Stimulated activated CD8-positive, alpha-beta memory T cell treated with anti-CD3 and anti-CD28 coated beads, Interleukin-7, amount 100 ng/mL, for 4 hours (primary cell): ENCODE measurements at regions not wholly inside any gene's neighbourhood (a gene's known extent, or its start where the extent isn't known, plus 50 kb on each side); places are given as distances from the start of the nearest gene placed in this dataset.
"Not testable (repeated sequence)": the region's sequence is repeated elsewhere in the genome, so short reads cannot be mapped to it uniquely, and the experiment has no call there.

Source experiments
- DNase-seq, 2 donors: peaks; one replicate each; pipeline ENCODE4 v3.0.0-alpha.2; 2020; ENCODE audit warnings: low read depth in 2 of 2

GRCh38 chr11:64428693-64429092 is 69.7 kb downstream of the RPS6KA4 start:
- DNase-seq, result no peak

- DNase-seq, result no peak
Measured at GRCh38 chr11:64429970-64430369, 71.0 kb downstream of the RPS6KA4 start.

GRCh38 chr11:64430645-64431044 is 71.7 kb downstream of the RPS6KA4 start:
- no peak for DNase-seq

DNA sequence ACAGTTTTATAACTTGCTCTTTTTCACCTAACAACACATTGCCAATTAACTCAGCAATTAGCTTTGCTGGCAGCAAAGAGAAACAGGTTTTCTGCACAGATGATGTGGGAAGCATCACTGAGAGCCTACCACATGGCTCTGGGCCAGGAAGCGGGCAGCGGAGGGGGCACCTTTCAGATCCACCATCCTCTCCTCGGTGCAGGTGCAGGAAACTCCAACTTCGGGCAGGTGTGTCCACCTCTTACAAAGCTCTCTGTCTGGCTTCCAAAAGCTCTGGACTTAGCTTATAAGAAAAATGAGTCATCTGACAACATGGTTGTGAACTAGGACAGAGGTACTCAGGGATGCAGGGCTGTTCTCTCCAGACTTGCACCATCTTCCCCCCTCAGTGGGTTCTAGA is 77.0 kb downstream of the RPS6KA4 start:
- DNase-seq, result no peak

DNA sequence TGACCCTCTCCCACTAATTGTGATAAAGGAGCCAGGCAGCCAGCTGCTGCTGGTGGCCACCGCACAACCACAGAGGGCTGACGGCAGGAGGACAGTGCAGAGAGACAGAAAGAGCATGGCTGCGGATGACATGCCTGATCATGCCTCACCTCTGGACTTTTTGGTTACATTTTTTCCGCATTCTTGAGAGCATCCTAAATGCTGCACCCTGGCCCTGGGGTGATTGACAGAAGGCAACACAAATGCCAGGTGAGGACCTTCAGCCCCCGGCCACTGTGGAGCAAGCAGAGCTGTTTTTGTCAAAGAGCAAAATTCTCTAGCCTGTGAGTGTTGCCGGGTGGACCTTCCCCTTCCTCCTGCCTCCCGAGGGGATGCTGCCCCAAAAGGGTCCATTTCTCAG is 78.5 kb downstream of the RPS6KA4 start:
- DNase-seq, result no peak

DNA sequence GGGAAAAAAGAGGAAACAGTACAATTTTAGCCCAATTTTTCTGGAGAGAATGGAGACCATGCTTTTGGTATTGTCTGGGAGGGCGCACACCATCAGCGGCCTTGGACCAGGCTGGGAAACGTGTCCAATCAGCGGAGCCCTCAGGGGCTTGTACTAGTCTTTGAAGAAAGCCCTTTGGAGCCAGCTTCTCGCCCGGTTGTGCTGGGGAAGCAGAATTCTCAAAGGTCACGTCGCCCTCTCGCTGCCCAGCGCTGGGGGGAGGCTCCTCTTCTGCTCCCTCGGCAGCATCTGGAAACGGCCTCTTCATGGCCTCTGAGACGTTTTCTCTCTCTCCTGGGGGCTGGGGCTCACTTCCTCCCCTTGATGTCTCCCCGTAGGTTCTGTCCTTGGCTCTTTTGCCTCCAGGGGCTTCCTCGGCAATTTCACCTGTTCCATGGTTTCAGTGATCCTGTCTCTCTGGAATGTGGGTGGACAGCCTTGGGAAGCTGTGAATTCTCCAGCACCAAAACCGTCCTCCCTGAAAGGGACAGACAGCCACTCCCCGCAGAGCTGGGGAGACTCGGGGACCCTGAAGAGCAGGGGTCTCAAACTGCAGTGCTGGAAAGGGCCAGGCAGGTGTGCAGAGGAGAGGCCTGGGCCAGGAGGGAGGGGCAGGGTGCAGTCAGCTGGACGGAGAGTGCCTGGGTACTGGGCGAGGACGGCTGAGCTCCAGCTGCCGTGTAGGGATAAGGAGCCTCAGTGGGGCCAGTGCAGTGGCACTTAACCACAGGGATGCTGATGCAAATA is 80.2 kb downstream of the RPS6KA4 start:
- no peak for DNase-seq

DNA sequence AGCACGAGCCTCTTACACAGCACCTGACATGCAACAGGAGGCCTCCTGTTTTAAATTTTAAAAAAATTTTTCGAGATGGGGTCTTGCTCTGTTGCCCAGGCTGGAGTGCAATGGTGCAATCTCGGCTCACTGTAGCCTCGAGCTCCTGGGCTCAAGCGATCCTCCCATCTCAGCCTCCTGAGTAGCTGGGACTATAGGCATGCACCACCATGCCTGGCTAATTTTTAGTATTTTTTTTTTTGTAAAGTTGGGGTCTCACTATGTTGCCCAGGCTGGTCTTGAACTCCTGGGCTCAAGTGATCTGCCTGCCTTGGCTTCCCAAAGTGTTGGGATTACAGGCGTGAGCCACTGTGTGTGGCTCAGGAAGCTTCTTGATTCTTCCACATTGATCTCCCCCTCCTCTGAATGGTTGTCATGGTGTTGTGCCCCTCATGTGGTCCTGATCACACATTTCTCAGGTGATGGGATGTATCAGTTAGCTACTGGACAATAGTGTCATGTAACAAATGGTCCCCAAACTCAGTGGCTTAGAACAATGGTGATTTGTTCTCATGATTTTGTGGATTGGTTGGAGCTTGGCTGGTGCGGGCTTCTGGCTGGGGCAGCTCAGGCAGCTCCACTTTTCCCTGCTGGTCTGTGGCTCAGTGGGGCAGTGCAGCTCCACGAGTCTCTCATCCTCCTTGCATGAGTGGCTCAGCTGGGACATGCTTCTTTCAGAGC is 81.0 kb downstream of the RPS6KA4 start:
- not testable (repeated sequence) for DNase-seq

DNA sequence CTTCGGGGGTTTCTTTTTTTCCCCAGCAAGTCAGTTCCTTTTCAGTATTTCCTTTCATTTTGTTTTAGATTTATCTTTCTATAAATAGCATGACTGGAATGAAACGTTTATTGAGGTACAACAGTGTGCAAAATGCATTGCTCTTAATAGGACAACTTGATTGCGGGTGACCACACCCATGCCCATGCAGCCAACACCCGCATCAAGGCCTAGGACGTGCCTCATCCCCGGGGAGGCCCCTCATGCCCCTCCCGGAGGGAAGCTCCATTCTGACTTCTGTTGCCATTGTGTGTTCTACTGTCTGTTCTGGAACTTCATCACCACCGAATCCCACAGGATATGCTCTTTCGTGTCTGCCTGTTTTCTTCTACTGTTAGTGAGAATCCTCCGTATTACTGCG is 82.2 kb downstream of the RPS6KA4 start:
- DNase-seq, result no peak

DNA sequence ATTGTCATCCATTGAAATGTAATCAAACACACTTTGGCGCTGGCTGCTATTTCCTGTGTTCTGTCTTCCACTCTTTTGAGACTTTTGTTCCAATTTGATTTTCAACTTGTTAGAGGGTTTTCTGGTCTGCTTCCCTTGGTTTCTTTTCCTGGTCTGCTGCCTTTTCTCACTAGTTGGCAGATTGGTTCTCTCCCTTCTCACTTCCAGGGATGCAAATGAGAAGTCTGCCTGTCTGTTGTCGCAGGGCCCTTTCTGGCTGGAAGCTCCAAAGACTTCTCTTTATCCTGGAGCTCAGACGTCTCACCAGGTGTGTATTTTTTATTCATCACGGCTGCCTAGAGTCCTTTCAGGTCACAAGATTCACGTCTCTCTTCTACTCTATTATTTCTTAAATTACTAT is 84.0 kb downstream of the RPS6KA4 start:
- no peak for DNase-seq

GRCh38 chr11:64444838-64445441 is 86.0 kb downstream of the RPS6KA4 start:
- no peak for DNase-seq

DNA sequence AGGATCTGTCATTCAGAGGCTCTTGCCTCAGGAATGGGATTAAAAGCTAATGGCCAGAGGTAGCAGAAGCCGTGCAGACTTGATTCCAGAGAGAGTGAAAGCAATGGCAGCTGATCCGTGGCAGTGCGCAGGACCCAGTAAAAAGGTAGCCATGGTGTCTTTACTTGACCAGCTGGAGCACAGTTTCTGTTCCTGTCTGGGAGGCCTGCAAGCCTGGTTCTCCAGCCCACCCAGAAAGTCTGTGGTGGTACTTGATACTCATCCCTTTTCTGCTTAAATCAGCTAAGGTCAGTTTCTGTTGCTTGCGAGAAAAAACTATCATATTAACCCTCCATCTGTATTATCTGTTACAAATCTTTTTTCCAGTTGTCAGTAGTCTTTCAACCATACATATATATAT is 86.7 kb downstream of the RPS6KA4 start:
- no peak for DNase-seq

- no peak for DNase-seq
Measured at GRCh38 chr11:64447831-64448598, 89.1 kb downstream of the RPS6KA4 start.

DNA sequence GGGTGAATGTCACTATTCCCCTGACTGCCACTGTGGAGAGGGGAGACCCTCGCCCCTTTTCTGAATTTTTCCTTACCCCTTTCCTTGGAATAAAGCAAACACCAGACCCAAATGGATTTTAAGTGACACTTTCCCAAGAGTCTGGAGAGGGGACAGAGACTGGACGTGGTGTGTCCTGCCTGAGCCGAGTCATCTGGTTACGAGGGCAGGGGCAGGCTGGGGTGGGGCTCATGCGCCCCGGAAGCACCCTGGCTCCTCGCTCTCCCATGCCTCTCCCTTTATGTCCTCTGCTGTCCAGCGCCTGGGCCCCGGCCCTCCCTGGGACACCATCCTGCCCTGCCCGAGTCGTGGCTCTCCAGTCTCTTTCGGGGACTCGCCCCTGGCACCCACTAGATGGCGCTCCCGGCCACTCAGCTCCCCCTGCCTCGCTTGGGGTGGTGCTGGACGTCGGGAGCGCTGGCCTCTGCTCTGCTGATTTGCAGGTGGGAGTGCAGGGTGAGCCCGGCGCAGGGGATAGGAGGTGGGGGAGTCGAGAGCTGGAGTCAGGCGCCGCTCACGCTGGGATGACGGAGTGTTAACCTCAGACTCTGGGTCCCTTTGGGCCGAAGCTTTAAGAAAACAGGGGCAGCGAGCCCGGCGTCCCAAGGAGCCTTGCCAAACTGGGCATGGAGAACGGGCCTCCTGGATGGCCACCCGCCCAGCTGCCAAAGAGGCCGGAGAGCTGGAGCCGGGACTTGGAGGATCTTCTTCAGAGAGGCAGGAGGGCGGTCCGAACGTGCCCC is 89.8 kb downstream of the RPS6KA4 start:
- DNase-seq, result peak; percentile 20 to 53

DNA sequence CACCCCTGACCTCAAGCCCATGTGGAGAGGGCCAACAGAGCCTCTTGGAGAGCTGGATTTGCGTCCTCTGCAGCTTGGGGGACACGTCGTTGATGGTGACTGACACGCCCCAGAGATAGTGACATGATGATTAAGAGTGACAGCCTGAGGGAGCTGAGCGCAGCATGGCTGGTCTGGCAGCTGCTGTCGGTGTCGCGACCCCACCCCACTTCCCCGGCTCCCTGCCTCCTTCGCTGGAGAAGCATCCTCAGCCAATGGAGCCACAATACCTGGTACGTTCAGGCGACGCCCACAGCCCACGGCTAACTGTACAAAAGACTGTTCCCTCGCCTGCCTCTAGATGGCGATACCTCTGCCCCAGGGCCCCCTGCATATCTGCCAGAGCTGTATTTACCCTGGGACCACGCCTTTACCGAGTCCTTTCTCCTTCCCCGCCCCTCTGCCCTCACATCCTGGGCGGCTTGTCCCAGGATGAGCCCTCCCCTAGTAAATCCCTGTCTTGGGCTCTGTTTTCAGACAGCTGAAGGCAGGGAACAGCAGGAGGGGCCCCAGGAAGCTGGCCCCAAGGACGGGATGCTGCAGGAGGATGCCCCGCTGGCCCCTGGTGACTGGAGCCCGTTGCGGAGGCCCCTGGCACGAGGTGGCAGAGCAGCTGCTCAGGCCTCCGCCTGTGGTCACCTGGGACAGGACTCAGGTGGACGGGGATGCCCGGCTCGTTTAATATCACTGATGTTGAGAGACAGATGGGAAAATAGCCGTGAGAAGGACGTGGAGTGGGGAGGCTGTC is 90.6 kb downstream of the RPS6KA4 start:
- peak; percentile 52 for DNase-seq

GRCh38 chr11:64450168-64450560 is 91.2 kb downstream of the RPS6KA4 start:
- no peak for DNase-seq

DNA sequence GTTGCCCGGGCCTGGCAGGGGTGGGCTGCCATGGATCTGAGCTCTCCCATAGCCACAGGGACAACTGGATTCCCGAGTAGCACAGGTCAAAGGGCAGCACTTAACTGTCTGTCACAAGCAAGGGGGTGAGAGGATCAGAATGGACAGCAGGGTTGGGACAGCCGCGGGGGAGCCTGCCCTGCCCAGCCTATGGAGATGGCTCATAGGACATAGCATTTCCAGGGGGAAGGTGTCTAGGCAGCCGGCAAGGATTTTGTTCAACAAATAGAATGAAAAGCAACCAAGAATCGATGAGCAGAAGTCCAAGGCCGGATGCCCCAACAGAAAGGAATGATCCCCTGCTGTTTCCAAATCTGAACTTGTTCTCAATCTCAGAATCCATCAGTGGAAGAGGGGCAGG is 92.9 kb downstream of the RPS6KA4 start:
- no peak for DNase-seq

GRCh38 chr11:64453466-64453865 is 94.5 kb downstream of the RPS6KA4 start:
- no peak for DNase-seq

DNA sequence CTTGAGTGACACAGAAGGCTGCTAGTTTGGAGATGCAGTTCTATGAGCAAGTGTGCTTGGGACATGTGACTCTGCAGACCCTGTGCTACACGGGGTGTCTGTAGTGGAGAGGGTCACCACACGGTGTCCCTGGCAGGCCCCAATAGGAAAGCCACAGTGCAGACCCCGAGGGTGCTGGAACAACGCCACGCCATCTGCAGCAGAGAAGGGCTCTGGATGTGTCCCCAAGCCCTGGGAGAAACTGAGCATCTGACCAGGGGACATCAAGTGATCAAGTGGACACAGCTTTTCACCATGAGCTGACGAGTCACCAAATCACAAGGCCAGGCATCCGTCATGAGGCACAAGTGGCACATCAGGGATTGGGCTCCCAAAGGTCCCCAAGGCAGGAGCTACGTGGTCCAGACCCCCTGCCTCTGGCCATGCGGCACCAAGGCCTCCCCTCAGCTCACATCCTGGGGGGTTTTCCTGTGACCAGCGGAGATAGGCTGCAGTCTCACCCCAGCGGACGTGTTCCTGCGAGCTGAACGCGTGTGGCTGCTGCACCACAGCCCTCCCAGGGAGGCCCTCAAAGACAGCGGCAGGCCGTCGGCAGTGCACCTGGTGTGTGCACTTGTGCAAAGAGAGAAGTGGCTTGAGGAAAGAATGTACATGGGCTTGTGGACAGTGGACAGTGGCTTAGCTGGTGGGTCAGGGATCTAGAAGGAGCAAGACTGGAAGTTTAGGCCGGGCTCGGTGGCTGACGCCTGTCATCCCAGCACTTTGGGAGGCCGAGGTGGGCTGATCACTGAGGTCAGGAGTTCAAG is 96.7 kb downstream of the RPS6KA4 start:
- no peak for DNase-seq

GRCh38 chr11:64456509-64457320 is 97.8 kb downstream of the RPS6KA4 start:
- DNase-seq, result no peak
